ENCODE measurements at regions not wholly inside any gene's neighbourhood (a gene's known extent, or its start where the extent isn't known, plus 50 kb on each side); places are given as distances from the start of the nearest gene placed in this dataset.

DNA sequence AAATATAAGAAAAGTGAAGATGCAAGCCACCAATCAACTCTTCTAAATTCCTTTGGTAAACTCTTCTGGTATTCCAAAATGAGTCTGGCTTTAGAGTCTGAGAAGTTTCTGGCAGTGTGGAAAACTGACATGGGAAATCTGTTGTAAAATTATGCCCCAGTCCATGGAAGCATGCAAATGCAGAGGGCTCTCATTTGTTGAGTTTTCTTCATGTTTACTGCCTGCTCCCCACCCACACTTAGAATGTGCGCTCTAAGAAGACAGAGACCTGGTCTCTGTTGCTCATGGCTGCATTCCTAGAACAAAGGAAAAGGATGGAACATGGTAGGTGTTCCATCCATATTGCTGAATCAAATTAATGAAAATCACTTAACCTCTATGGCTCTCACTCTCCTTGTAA is 411.8 kb upstream of the PDZRN3 start:
- TF ChIP-seq, protein P1, sequence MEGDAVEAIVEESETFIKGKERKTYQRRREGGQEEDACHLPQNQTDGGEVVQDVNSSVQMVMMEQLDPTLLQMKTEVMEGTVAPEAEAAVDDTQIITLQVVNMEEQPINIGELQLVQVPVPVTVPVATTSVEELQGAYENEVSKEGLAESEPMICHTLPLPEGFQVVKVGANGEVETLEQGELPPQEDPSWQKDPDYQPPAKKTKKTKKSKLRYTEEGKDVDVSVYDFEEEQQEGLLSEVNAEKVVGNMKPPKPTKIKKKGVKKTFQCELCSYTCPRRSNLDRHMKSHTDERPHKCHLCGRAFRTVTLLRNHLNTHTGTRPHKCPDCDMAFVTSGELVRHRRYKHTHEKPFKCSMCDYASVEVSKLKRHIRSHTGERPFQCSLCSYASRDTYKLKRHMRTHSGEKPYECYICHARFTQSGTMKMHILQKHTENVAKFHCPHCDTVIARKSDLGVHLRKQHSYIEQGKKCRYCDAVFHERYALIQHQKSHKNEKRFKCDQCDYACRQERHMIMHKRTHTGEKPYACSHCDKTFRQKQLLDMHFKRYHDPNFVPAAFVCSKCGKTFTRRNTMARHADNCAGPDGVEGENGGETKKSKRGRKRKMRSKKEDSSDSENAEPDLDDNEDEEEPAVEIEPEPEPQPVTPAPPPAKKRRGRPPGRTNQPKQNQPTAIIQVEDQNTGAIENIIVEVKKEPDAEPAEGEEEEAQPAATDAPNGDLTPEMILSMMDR (conservative IDR thresholded peaks at IDR 0.05; ENCODE audit: low read depth, low read length), result no peak
- no peak for TF ChIP-seq EZH2 (IDR thresholded peaks at IDR 0.05; ENCODE audit: borderline replicate concordance, low read depth, low read length, poor library complexity, severe bottlenecking)
